Prostate gland (tissue), 2 donors: ENCODE measurements at regions not wholly inside any gene's neighbourhood (a gene's known extent, or its start where the extent isn't known, plus 50 kb on each side); places are given as distances from the start of the nearest gene placed in this dataset.

ENCODE experiments used
- POLR2A ChIP-seq: fragments of 450-650 bp; IDR thresholded peaks from one replicate; pipeline ENCODE4 v1.6.1; 2016; ENCODE audit warnings: antibody characterized with exemption, mild to moderate bottlenecking
- TF ChIP-seq, protein P1 (sequence below), 4 experiments: fragments of 200-600 bp in 2 of 4; fragments of 450-650 bp in 2 of 4; sonication (generic) in 2 of 4; IDR thresholded peaks; 1 replicate in 3 of 4; 2 replicates in 1 of 4; pipeline ENCODE4 v1.5.1; 2016 to 2019; ENCODE audit warnings: antibody characterized with exemption in 4 of 4, mild to moderate bottlenecking in 2 of 4, moderate library complexity in 2 of 4

DNA sequence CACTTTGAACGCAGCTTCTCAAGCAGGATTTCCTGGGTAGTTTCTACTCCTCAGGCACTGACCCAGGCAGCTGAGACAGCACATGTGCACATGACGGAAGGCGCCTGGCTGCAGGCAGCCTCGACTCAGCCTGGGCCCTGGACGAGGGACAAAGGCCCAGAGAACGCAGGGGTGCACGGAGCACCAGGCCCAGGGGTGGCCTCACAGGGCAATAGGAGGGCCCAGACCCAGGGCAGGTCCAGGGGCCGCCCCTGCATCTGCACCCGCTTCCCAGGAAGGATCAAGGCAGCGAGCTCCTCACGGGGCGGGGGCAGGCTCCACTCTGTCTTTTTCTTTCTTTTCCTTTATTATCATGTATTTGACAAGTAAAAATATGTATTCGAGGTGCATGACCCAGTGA is 208.4 kb downstream of the BRD1 start:
- TF ChIP-seq, protein P1, sequence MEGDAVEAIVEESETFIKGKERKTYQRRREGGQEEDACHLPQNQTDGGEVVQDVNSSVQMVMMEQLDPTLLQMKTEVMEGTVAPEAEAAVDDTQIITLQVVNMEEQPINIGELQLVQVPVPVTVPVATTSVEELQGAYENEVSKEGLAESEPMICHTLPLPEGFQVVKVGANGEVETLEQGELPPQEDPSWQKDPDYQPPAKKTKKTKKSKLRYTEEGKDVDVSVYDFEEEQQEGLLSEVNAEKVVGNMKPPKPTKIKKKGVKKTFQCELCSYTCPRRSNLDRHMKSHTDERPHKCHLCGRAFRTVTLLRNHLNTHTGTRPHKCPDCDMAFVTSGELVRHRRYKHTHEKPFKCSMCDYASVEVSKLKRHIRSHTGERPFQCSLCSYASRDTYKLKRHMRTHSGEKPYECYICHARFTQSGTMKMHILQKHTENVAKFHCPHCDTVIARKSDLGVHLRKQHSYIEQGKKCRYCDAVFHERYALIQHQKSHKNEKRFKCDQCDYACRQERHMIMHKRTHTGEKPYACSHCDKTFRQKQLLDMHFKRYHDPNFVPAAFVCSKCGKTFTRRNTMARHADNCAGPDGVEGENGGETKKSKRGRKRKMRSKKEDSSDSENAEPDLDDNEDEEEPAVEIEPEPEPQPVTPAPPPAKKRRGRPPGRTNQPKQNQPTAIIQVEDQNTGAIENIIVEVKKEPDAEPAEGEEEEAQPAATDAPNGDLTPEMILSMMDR (IDR thresholded peaks at IDR 0.05), result no peak
- TF ChIP-seq POLR2A, result no peak
